Endothelial cell of umbilical vein (primary cell): ENCODE measurements at regions not wholly inside any gene's neighbourhood (a gene's known extent, or its start where the extent isn't known, plus 50 kb on each side); places are given as distances from the start of the nearest gene placed in this dataset.

Experiments used
- BruUV-seq: library from RNA; stranded (reverse); fragments of 400-500 nt; replicated peaks from 2 replicates; lab custom pipeline; 2021; lab: Mats Ljungman, UMichigan
- CTCF ChIA-PET: fragments of 300-600, 350-600 bp; sonication (Branson Sonifier 250); formaldehyde crosslinking; loops from one replicate; lab custom pipeline; 2021; ENCODE audit warnings: antibody characterized with exemption, inconsistent platforms; lab: Charles Lee
- POLR2A ChIA-PET: fragments of 300-600, 350-600 bp; sonication (Branson Sonifier 250); formaldehyde crosslinking; loops from one replicate; lab custom pipeline; 2021; ENCODE audit warnings: antibody characterized with exemption, inconsistent platforms; lab: Charles Lee
- DNase-seq: peaks from one replicate; pipeline ENCODE4 v3.0.0-alpha.2; 2011; ENCODE audit warnings: low read depth, low spot score
- FAIRE-seq: peaks from 2 replicates; lab custom pipeline; 2011; peaks lifted over from hg19 to GRCh38; lab: Jason Lieb, UNC
- H2AFZ ChIP-seq: 2 replicates; pipeline ENCODE4 v1.6.0; 2012; ENCODE audit warnings: low read depth, low read length, control low read depth, inconsistent platforms
- H3K27ac ChIP-seq: 2 replicates; pipeline ENCODE4 v1.5.1; 2011; ENCODE audit warnings: low read depth, mild to moderate bottlenecking, control low read depth, low read length, moderate library complexity; ENCODE audit not compliant: insufficient read depth
- H3K27me3 ChIP-seq, 2 experiments: 2 replicates each; pipeline versions ENCODE4 v1.6.0 to v1.6.1; 2011; ENCODE audit warnings: low read length in 2 of 2, mixed read lengths in 1 of 2; ENCODE audit not compliant: control insufficient read depth in 2 of 2, insufficient read depth in 2 of 2
- H3K36me3 ChIP-seq, 2 experiments: 2 replicates in 1 of 2; 3 replicates in 1 of 2; pipeline ENCODE4 v1.5.1; 2011; ENCODE audit warnings: low read length in 2 of 2, mild to moderate bottlenecking in 1 of 2, moderate library complexity in 1 of 2; ENCODE audit not compliant: control insufficient read depth in 2 of 2, insufficient read depth in 2 of 2; ENCODE audit errors: extremely low read depth in 1 of 2
- H3K4me1 ChIP-seq: 3 replicates; pipeline ENCODE4 v1.5.1; 2011; ENCODE audit warnings: mild to moderate bottlenecking, low read length; ENCODE audit not compliant: control insufficient read depth, insufficient read depth; ENCODE audit errors: extremely low read depth
- H3K4me2 ChIP-seq: 2 replicates; pipeline ENCODE4 v1.6.1; 2011; ENCODE audit warnings: low read length, control low read depth, mixed read lengths; ENCODE audit not compliant: insufficient read depth
- H3K4me3 ChIP-seq, 3 experiments: fragments of 200-600 bp in 1 of 3; sonication (generic), shearing (Covaris generic) in 1 of 3; replicated peaks in 1 of 3; 2 replicates each; pipeline ENCODE4 v1.5.1; 2011 to 2016; ENCODE audit warnings: control low read depth in 3 of 3, low read length in 3 of 3, mild to moderate bottlenecking in 2 of 3, inconsistent platforms in 1 of 3, low read depth in 1 of 3, moderate library complexity in 1 of 3; ENCODE audit not compliant: insufficient read depth in 1 of 3
- H3K79me2 ChIP-seq: 2 replicates; pipeline ENCODE4 v1.6.0; 2012; ENCODE audit warnings: low read length, inconsistent platforms; ENCODE audit not compliant: control insufficient read depth, insufficient read depth
- H3K9ac ChIP-seq: replicated peaks from 2 replicates; pipeline ENCODE3; 2011; ENCODE audit warnings: low read length, control low read depth; ENCODE audit not compliant: insufficient read depth; ENCODE audit errors: extremely low read depth
- H3K9me1 ChIP-seq: replicated peaks from 3 replicates; pipeline ENCODE4 v1.6.0; 2011; ENCODE audit warnings: mild to moderate bottlenecking, low read length; ENCODE audit not compliant: control insufficient read depth, insufficient read depth; ENCODE audit errors: extremely low read depth
- H3K9me3 ChIP-seq: replicated peaks from 2 replicates; pipeline ENCODE4 v1.5.1; 2012; ENCODE audit warnings: low read length, inconsistent platforms; ENCODE audit not compliant: control insufficient read depth, insufficient read depth
- H4K20me1 ChIP-seq: replicated peaks from 2 replicates; pipeline ENCODE3; 2011; ENCODE audit warnings: mild to moderate bottlenecking, low read length; ENCODE audit not compliant: control insufficient read depth, insufficient read depth; ENCODE audit errors: extremely low read depth
- CTCF ChIP-seq, 2 donors: IDR thresholded peaks; 1 replicate in 1 of 2; 2 replicates in 1 of 2; pipeline ENCODE4 v1.5.1; 2011; ENCODE audit warnings: low read length in 2 of 2, mild to moderate bottlenecking in 2 of 2, moderate library complexity in 2 of 2, control low read depth in 1 of 2, inconsistent platforms in 1 of 2, low read depth in 1 of 2; ENCODE audit not compliant: insufficient read depth in 1 of 2; ENCODE audit errors: extremely low read depth in 1 of 2
- EZH2 ChIP-seq: IDR thresholded peaks from 2 replicates; pipeline ENCODE4 v1.6.1; 2012; ENCODE audit warnings: borderline replicate concordance, low read depth, mild to moderate bottlenecking, moderate library complexity, low read length, inconsistent platforms; ENCODE audit not compliant: severe bottlenecking
- FOS ChIP-seq: IDR thresholded peaks from 2 replicates; pipeline ENCODE4 v1.6.1; 2011; ENCODE audit warnings: mild to moderate bottlenecking, low read length, moderate library complexity, borderline replicate concordance; ENCODE audit not compliant: insufficient read depth
- GATA2 ChIP-seq: IDR thresholded peaks from 2 replicates; pipeline ENCODE4 v1.7.0; 2011; ENCODE audit warnings: low read depth, mild to moderate bottlenecking, moderate library complexity, mixed read lengths, low read length; ENCODE audit not compliant: insufficient read length, insufficient read depth
- JUN ChIP-seq: IDR thresholded peaks from 2 replicates; pipeline ENCODE4 v1.6.1; 2011; ENCODE audit warnings: borderline replicate concordance, low read depth; ENCODE audit not compliant: insufficient read length, insufficient read depth
- MAX ChIP-seq: IDR thresholded peaks from 2 replicates; pipeline ENCODE4 v1.6.1; 2011; ENCODE audit not compliant: insufficient read depth, insufficient read length
- MYC ChIP-seq: IDR thresholded peaks from one replicate; pipeline ENCODE4 v1.6.1; 2011; ENCODE audit warnings: mild to moderate bottlenecking, low read depth, low read length
- POLR2A ChIP-seq: IDR thresholded peaks from 2 replicates; pipeline ENCODE4 v1.6.1; 2012; ENCODE audit warnings: low read depth, mild to moderate bottlenecking, control low read depth, low read length
- POLR2AphosphoS5 ChIP-seq: IDR thresholded peaks from 2 replicates; pipeline ENCODE4 v1.6.1; 2012; ENCODE audit warnings: low read depth, mild to moderate bottlenecking, control low read depth, low read length, moderate library complexity; ENCODE audit not compliant: insufficient read depth
- dilution Hi-C: fragments of 300-500 bp; cut with MboI; formaldehyde crosslinking; loops from one replicate; pipeline ENCODE4 v1.15.0; 2019; ENCODE audit warnings: low sequenced_read_pairs; ENCODE audit not compliant: extremely low pct_ligation_motif_present
- intact Hi-C: fragments of 100-400 bp; cut with micrococcal nuclease; formaldehyde crosslinking; loops from one replicate; pipeline ENCODE4 v1.10.0; 2022

DNA sequence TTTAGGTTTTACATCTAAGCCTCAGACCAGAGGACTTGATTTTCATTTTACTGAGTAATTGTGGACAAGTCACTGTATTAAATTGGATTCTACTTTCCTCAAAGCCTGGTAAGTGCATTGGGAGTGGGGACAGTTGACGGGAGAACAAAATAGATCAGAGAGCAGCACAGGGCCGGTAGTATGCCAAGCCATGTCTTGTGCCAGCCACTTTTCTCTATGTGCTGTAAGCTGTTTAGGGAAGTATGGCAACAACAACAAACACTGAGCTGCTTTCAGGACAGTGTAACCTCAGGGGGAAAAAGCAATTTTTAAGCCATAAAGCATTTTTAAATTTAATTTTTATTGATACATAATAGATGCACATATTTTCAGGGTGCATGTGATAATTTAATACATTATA lies 365.9 kb upstream of the IGFBP3 start:
- no peak overlapping the region for H3K27ac ChIP-seq
- TF ChIP-seq MYC = no peak
- TF ChIP-seq POLR2A = no peak
- no peak for TF ChIP-seq FOS
- TF ChIP-seq POLR2AphosphoS5 = no peak
- no peak for TF ChIP-seq JUN
- no peak for TF ChIP-seq GATA2
- no peak for TF ChIP-seq CTCF (IDR thresholded peaks at IDR 0.05; ENCODE audit: extremely low read depth in 1 of 2, insufficient read depth in 1 of 2, low read depth in 1 of 2, low read length in 2 of 2)
- no peak for TF ChIP-seq MAX
- TF ChIP-seq EZH2 = no peak
- CTCF ChIA-PET = interaction anchor here (1.0 kb wide), 1 partner anchor 35 kb away, joined by 4 read pairs; no protein-coding TSS in a partner anchor
- no peaks in the 10 kb centered on the region for H3K4me1 ChIP-seq
- no peaks in the 10 kb centered on the region for H3K9me3 ChIP-seq
- H3K27me3 ChIP-seq = no peaks in the 10 kb centered on the region
- H3K9me1 ChIP-seq = no peaks in the 10 kb centered on the region
- H3K79me2 ChIP-seq = no peaks in the 10 kb centered on the region
- DNase-seq = no peak
- POLR2A ChIA-PET = no interaction called here
- no peak overlapping the region for H3K9ac ChIP-seq
- H3K4me3 ChIP-seq = no peak overlapping the region
- no TSS peak for BruUV-seq
- no peaks in the 10 kb centered on the region for H4K20me1 ChIP-seq
- no peak overlapping the region for H2AFZ ChIP-seq
- dilution Hi-C loops = no loop called here
- intact Hi-C loops = no loop called here
- FAIRE-seq = no peak
- no peak overlapping the region for H3K4me2 ChIP-seq
- no peaks in the 10 kb centered on the region for H3K36me3 ChIP-seq
